ENCODE measurements at regions not wholly inside any gene's neighbourhood (a gene's known extent, or its start where the extent isn't known, plus 50 kb on each side); places are given as distances from the start of the nearest gene placed in this dataset.

GRCh38 chr2:14535156-14535555 is 97.4 kb upstream of the LRATD1 start:
- DNase-seq (ENCODE audit: extremely low read depth in 1 of 2, low read depth in 1 of 2) = no peak

- no peak for DNase-seq (ENCODE audit: extremely low read depth in 1 of 2, low read depth in 1 of 2)
Measured at GRCh38 chr2:14536976-14537375, 95.5 kb upstream of the LRATD1 start.

- DNase-seq (ENCODE audit: extremely low read depth in 1 of 2, low read depth in 1 of 2) = no peak
Measured at GRCh38 chr2:14540015-14540414, 92.5 kb upstream of the LRATD1 start.

GRCh38 chr2:14543284-14543683 is 89.2 kb upstream of the LRATD1 start:
- DNase-seq (ENCODE audit: extremely low read depth in 1 of 2, low read depth in 1 of 2) = no peak

- DNase-seq (ENCODE audit: extremely low read depth in 1 of 2, low read depth in 1 of 2) = no peak
Measured at GRCh38 chr2:14544247-14544646, 88.3 kb upstream of the LRATD1 start.

- no peak for DNase-seq (ENCODE audit: extremely low read depth in 1 of 2, low read depth in 1 of 2)
Measured at GRCh38 chr2:14547830-14548229, 84.7 kb upstream of the LRATD1 start.

- no peak for DNase-seq (ENCODE audit: extremely low read depth in 1 of 2, low read depth in 1 of 2)
Measured at GRCh38 chr2:14550658-14551057, 81.9 kb upstream of the LRATD1 start.

- DNase-seq (ENCODE audit: extremely low read depth in 1 of 2, low read depth in 1 of 2) = no peak
Measured at GRCh38 chr2:14551069-14551468, 81.4 kb upstream of the LRATD1 start.

- no peak for DNase-seq (ENCODE audit: extremely low read depth in 1 of 2, low read depth in 1 of 2)
Measured at GRCh38 chr2:14552286-14552685, 80.2 kb upstream of the LRATD1 start.

- DNase-seq (ENCODE audit: extremely low read depth in 1 of 2, low read depth in 1 of 2) = no peak
Measured at GRCh38 chr2:14552818-14553217, 79.7 kb upstream of the LRATD1 start.

- no peak for DNase-seq (ENCODE audit: extremely low read depth in 1 of 2, low read depth in 1 of 2)
Measured at GRCh38 chr2:14554849-14555545, 77.5 kb upstream of the LRATD1 start.

GRCh38 chr2:14557111-14557510 is 75.4 kb upstream of the LRATD1 start:
- DNase-seq (ENCODE audit: extremely low read depth in 1 of 2, low read depth in 1 of 2) = no peak

- no peak for DNase-seq (ENCODE audit: extremely low read depth in 1 of 2, low read depth in 1 of 2)
Measured at GRCh38 chr2:14557916-14558315, 74.6 kb upstream of the LRATD1 start.

- DNase-seq (ENCODE audit: extremely low read depth in 1 of 2, low read depth in 1 of 2) = no peak
Measured at GRCh38 chr2:14558335-14558919, 74.1 kb upstream of the LRATD1 start.

GRCh38 chr2:14560716-14561115 is 71.8 kb upstream of the LRATD1 start:
- DNase-seq (ENCODE audit: extremely low read depth in 1 of 2, low read depth in 1 of 2) = no peak

GRCh38 chr2:14563324-14563723 is 69.2 kb upstream of the LRATD1 start:
- no peak for DNase-seq (ENCODE audit: extremely low read depth in 1 of 2, low read depth in 1 of 2)

GRCh38 chr2:14565666-14566065 is 66.9 kb upstream of the LRATD1 start:
- no peak for DNase-seq (ENCODE audit: extremely low read depth in 1 of 2, low read depth in 1 of 2)

GRCh38 chr2:14567561-14567960 is 65.0 kb upstream of the LRATD1 start:
- no peak for DNase-seq (ENCODE audit: extremely low read depth in 1 of 2, low read depth in 1 of 2)

GRCh38 chr2:14569294-14569693 is 63.2 kb upstream of the LRATD1 start:
- DNase-seq (ENCODE audit: extremely low read depth in 1 of 2, low read depth in 1 of 2) = no peak

GRCh38 chr2:14572633-14573032 is 59.9 kb upstream of the LRATD1 start:
- DNase-seq (ENCODE audit: extremely low read depth in 1 of 2, low read depth in 1 of 2) = no peak

- DNase-seq (ENCODE audit: extremely low read depth in 1 of 2, low read depth in 1 of 2) = no peak
Measured at GRCh38 chr2:14577843-14578242, 54.7 kb upstream of the LRATD1 start.
